SK-N-SH treated with all-trans-retinoic acid at 6 μM for 48 hours (cell line): ENCODE measurements at regions not wholly inside any gene's neighbourhood (a gene's known extent, or its start where the extent isn't known, plus 50 kb on each side); places are given as distances from the start of the nearest gene placed in this dataset.

Source experiments
- ESRRG ChIP-seq: fragments of 250-450 bp; sonication (Bioruptor Pico); IDR thresholded peaks from 2 replicates; pipeline ENCODE4 v1.6.1; 2021; ENCODE audit warnings: mild to moderate bottlenecking
- PPARA ChIP-seq: fragments of 250-450 bp; sonication (Bioruptor Pico); IDR thresholded peaks from 2 replicates; pipeline ENCODE4 v1.5.0; 2020; ENCODE audit warnings: mild to moderate bottlenecking, borderline replicate concordance
- ZC3H10 ChIP-seq: fragments of 250-450 bp; sonication (Bioruptor Pico); IDR thresholded peaks from 2 replicates; pipeline ENCODE4 v1.5.1; 2021; ENCODE audit warnings: mild to moderate bottlenecking, moderate library complexity
- ZNF8 ChIP-seq: fragments of 450-650 bp; formaldehyde crosslinking; IDR thresholded peaks from 2 replicates; pipeline ENCODE4 v1.5.0; 2020; ENCODE audit warnings: mild to moderate bottlenecking, moderate library complexity
- TF ChIP-seq, protein P1 (sequence below): fragments of 250-450 bp; sonication (Bioruptor Pico); IDR thresholded peaks from 2 replicates; pipeline ENCODE4 v1.5.1; 2021; ENCODE audit warnings: mild to moderate bottlenecking, moderate library complexity
- TF ChIP-seq, protein P2 (sequence below): fragments of 250-450 bp; sonication (Bioruptor Pico); IDR thresholded peaks from 2 replicates; pipeline ENCODE4 v1.5.1; 2020; ENCODE audit warnings: low read depth, mild to moderate bottlenecking, moderate library complexity
- TF ChIP-seq, protein P3 (sequence below): fragments of 250-450 bp; sonication (Bioruptor Pico); IDR thresholded peaks from 2 replicates; pipeline ENCODE4 v1.8.0; 2020; ENCODE audit warnings: mild to moderate bottlenecking, moderate library complexity, borderline replicate concordance

GRCh38 chr6:69456086-69456485 is 340.7 kb downstream of the LMBRD1 start:
- no peak for TF ChIP-seq ZNF8 (CRISPR knock-in tag)
- no peak for TF ChIP-seq ZC3H10
- TF ChIP-seq PPARA (CRISPR knock-in tag), result no peak
- TF ChIP-seq, protein P1, sequence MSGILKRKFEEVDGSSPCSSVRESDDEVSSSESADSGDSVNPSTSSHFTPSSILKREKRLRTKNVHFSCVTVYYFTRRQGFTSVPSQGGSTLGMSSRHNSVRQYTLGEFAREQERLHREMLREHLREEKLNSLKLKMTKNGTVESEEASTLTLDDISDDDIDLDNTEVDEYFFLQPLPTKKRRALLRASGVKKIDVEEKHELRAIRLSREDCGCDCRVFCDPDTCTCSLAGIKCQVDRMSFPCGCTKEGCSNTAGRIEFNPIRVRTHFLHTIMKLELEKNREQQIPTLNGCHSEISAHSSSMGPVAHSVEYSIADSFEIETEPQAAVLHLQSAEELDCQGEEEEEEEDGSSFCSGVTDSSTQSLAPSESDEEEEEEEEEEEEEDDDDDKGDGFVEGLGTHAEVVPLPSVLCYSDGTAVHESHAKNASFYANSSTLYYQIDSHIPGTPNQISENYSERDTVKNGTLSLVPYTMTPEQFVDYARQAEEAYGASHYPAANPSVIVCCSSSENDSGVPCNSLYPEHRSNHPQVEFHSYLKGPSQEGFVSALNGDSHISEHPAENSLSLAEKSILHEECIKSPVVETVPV (CRISPR knock-in tag), result no peak
- TF ChIP-seq, protein P2, sequence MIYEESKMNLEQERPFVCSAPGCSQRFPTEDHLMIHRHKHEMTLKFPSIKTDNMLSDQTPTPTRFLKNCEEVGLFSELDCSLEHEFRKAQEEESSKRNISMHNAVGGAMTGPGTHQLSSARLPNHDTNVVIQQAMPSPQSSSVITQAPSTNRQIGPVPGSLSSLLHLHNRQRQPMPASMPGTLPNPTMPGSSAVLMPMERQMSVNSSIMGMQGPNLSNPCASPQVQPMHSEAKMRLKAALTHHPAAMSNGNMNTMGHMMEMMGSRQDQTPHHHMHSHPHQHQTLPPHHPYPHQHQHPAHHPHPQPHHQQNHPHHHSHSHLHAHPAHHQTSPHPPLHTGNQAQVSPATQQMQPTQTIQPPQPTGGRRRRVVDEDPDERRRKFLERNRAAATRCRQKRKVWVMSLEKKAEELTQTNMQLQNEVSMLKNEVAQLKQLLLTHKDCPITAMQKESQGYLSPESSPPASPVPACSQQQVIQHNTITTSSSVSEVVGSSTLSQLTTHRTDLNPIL (CRISPR knock-in tag), result no peak
- no peak for TF ChIP-seq ESRRG
- TF ChIP-seq, protein P3, sequence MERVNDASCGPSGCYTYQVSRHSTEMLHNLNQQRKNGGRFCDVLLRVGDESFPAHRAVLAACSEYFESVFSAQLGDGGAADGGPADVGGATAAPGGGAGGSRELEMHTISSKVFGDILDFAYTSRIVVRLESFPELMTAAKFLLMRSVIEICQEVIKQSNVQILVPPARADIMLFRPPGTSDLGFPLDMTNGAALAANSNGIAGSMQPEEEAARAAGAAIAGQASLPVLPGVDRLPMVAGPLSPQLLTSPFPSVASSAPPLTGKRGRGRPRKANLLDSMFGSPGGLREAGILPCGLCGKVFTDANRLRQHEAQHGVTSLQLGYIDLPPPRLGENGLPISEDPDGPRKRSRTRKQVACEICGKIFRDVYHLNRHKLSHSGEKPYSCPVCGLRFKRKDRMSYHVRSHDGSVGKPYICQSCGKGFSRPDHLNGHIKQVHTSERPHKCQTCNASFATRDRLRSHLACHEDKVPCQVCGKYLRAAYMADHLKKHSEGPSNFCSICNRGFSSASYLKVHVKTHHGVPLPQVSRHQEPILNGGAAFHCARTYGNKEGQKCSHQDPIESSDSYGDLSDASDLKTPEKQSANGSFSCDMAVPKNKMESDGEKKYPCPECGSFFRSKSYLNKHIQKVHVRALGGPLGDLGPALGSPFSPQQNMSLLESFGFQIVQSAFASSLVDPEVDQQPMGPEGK (CRISPR knock-in tag), result no peak
